Mesothelial cell of epicardium (in vitro differentiated cells): ENCODE measurements at regions not wholly inside any gene's neighbourhood (a gene's known extent, or its start where the extent isn't known, plus 50 kb on each side); places are given as distances from the start of the nearest gene placed in this dataset.

Source experiments
- DNase-seq, 2 experiments: peaks; one replicate each; pipeline ENCODE4 v3.0.0; 2021; ENCODE audit warnings: low spot score in 2 of 2; ENCODE audit not compliant: unreplicated experiment in 2 of 2
- H3K27ac Mint-ChIP-seq: 2 replicates; pipeline ENCODE4 v1.8.0; 2021; ENCODE audit warnings: mixed read lengths
- H3K27me3 Mint-ChIP-seq: 2 replicates; pipeline ENCODE4 v1.8.0; 2021; ENCODE audit warnings: low read depth, mixed read lengths
- H3K36me3 Mint-ChIP-seq: 2 replicates; pipeline ENCODE4 v1.8.0; 2021; ENCODE audit warnings: mixed read lengths
- H3K4me1 Mint-ChIP-seq: 2 replicates; pipeline ENCODE4 v1.8.0; 2021; ENCODE audit warnings: mixed read lengths
- H3K4me3 Mint-ChIP-seq: 2 replicates; pipeline ENCODE4 v1.8.0; 2021; ENCODE audit warnings: mild to moderate bottlenecking, moderate library complexity, mixed read lengths
- H3K9me3 Mint-ChIP-seq: 2 replicates; pipeline ENCODE4 v1.8.0; 2021; ENCODE audit warnings: mixed read lengths
- TF ChIP-seq, protein P1 (sequence below): fragments of 200-600 bp; sonication (generic); IDR thresholded peaks from one replicate; pipeline ENCODE4 v1.5.0; 2021; ENCODE audit warnings: antibody characterized with exemption; ENCODE audit not compliant: unreplicated experiment

DNA sequence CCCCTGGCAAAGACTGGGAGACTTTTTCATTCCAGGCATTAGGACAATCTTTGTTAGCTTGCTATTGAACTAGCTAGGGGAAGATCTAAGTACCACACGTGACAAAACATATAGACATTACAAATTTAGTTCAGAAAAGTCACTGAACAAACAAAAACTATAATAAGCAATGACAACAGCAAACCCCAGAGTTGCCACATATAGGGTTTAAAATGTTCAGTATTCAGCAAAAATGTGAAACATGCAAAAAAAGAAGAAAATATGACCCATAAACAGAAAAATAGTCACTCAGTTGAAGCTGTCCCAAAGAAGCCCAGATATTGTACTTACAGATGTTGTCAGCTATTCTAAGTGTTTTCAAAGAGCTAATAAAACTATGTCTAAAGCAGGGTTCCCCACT lies 431.1 kb upstream of the CDH2 start:
- H3K27me3 Mint-ChIP-seq, result no peaks in the 10 kb centered on the region
- H3K27ac Mint-ChIP-seq, result no peak overlapping the region
- no peak for DNase-seq
- no peak overlapping the region for H3K4me3 Mint-ChIP-seq
- peaks cover 10% of the 10 kb centered on the region for H3K9me3 Mint-ChIP-seq
- TF ChIP-seq, protein P1, sequence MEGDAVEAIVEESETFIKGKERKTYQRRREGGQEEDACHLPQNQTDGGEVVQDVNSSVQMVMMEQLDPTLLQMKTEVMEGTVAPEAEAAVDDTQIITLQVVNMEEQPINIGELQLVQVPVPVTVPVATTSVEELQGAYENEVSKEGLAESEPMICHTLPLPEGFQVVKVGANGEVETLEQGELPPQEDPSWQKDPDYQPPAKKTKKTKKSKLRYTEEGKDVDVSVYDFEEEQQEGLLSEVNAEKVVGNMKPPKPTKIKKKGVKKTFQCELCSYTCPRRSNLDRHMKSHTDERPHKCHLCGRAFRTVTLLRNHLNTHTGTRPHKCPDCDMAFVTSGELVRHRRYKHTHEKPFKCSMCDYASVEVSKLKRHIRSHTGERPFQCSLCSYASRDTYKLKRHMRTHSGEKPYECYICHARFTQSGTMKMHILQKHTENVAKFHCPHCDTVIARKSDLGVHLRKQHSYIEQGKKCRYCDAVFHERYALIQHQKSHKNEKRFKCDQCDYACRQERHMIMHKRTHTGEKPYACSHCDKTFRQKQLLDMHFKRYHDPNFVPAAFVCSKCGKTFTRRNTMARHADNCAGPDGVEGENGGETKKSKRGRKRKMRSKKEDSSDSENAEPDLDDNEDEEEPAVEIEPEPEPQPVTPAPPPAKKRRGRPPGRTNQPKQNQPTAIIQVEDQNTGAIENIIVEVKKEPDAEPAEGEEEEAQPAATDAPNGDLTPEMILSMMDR, result no peak
- no peaks in the 10 kb centered on the region for H3K4me1 Mint-ChIP-seq
- H3K36me3 Mint-ChIP-seq, result no peaks in the 10 kb centered on the region

DNA sequence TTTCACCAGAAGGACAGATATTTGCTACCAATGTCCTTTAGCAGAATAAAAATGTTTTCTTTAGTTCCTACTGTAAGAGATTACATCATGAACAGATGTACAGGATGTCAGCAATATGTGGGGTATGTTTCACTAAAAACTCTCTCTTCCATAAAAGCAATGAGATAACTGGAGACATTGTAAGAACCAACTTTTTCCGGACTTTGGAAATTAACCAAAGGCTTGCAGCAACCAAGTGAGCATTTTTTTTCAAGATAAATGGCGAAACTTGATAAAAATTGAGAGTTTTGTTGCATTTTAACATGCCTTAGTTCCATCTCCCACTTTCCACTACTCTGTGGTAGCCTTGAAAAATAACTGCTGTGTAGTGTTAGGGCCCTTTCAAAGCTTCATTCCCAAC lies 429.8 kb upstream of the CDH2 start:
- H3K4me1 Mint-ChIP-seq, result no peaks in the 10 kb centered on the region
- no peak overlapping the region for H3K27ac Mint-ChIP-seq
- TF ChIP-seq, protein P1, result no peak
- no peaks in the 10 kb centered on the region for H3K27me3 Mint-ChIP-seq
- no peak overlapping the region for H3K4me3 Mint-ChIP-seq
- DNase-seq, result no peak
- H3K36me3 Mint-ChIP-seq, result no peaks in the 10 kb centered on the region
- H3K9me3 Mint-ChIP-seq, result peaks cover 7% of the 10 kb centered on the region

DNA sequence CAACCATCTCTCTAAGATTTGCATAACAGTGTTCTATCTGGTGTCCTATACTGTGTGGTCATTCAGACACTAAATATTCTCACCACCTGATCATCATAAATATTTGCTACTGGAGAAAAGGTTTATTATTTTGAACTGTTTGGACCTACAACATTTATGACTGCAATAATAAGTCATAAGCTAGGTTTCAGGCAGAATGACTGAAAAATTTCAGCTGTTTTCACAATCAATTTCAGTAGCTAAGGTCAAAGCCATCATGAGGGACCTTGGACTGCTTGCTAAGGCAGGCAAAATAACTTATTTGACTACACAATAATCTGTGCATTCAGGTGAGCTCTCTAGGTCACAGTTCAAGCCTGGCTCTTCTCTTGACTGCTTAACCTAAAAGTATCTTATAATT lies 425.5 kb upstream of the CDH2 start:
- TF ChIP-seq, protein P1, result no peak
- H3K4me1 Mint-ChIP-seq, result no peaks in the 10 kb centered on the region
- H3K4me3 Mint-ChIP-seq, result no peak overlapping the region
- peaks cover 36% of the 10 kb centered on the region for H3K9me3 Mint-ChIP-seq
- H3K27ac Mint-ChIP-seq, result no peak overlapping the region
- peaks cover 7% of the 10 kb centered on the region for H3K36me3 Mint-ChIP-seq
- no peaks in the 10 kb centered on the region for H3K27me3 Mint-ChIP-seq
- DNase-seq, result no peak

DNA sequence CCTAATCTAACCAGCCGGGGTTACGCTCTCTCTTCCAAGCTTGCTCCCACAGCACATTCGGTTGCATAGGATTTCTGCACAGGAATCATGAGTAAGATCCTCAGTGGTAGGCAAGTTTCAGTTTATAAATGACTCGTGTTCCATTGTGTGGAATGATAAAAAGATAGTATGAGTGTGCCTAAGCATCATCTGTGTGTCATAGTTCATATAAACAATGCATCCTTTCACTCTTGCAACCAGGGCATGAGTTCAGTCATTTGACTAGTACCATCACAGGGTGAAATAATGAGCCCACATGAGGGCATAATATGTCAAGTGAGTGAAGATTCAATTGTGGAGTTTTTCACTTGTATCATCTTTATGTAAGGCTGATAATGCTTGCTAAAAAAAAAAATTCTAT lies 417.1 kb upstream of the CDH2 start:
- DNase-seq, result no peak
- Mint-ChIP-seq H3K4me3 (no peak overlapping the region), H3K36me3 (peaks cover 4% of the 10 kb centered on the region), H3K27me3 (no peaks in the 10 kb centered on the region), H3K27ac (no peak overlapping the region), H3K9me3 (peaks cover 16% of the 10 kb centered on the region), H3K4me1 (peaks cover 5% of the 10 kb centered on the region)
- TF ChIP-seq, protein P1, result no peak

DNA sequence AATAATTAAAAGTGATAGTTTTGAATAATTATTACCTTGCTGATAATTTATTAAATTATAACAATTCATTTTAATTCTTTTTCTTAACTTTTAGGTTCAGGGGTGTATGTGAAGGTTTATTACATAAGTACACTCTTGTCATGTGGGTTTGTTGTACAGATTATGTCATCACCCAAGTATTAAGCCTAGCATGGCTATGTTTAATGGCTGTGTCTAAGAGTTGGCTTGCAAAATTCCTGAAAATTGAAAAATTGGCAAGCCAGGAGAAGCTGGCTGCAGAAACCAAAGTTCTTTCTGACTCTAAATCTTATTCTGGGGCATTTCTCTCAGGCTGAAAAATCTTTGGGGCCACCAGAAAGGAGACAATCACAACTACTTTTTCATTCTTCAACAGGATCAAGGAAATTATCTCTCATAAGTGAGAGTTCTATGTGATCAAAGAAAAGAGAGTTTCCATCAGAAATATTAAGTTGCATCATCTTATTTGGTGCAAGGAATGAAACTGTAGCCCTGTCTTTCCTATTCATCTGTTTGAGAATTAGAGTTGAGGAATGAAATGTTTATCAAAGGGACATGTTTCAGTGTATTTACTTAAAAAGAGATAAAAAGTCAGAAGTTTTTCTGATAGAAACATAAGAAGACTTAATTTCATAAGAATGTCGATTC lies 412.1 kb upstream of the CDH2 start:
- DNase-seq, result no peak
- H3K36me3 Mint-ChIP-seq, result peaks cover 2% of the 10 kb centered on the region

More for the DNA sequence above, 412.1 kb upstream of the CDH2 start:
- H3K27ac Mint-ChIP-seq, result no peak overlapping the region
- no peak overlapping the region for H3K4me3 Mint-ChIP-seq
- peaks cover 4% of the 10 kb centered on the region for H3K9me3 Mint-ChIP-seq
- peaks cover 14% of the 10 kb centered on the region for H3K4me1 Mint-ChIP-seq
- H3K27me3 Mint-ChIP-seq, result no peaks in the 10 kb centered on the region
- TF ChIP-seq, protein P1, result no peak
